ENCODE measurements at regions not wholly inside any gene's neighbourhood (a gene's known extent, or its start where the extent isn't known, plus 50 kb on each side); places are given as distances from the start of the nearest gene placed in this dataset.
"Not testable (repeated sequence)": the region's sequence is repeated elsewhere in the genome, so short reads cannot be mapped to it uniquely, and the experiment has no call there.

DNA sequence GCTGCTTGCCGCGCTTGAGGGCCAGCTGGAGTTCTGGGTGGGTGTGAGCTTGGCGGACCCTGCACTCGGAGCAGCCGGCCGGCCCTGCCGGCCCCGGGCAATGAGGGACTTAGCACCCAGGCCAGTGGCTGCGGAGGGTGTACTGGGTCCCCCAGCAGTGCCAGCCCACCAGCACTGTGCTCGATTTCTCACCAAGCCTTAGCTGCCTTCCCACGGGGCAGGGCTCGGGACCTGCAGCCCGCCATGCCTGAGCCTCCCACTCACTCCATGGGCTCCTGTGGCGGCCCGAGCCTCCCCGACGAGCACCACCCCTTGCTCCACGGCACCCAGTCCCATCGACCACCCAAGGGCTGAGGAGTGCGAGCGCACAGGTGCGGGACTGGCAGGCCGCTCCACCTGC is 341.3 kb upstream of the CNTNAP5 start:
- TF ChIP-seq MXI1 (IDR thresholded peaks at IDR 0.05; ENCODE audit: low read depth, low read length); POLR2AphosphoS5 (IDR thresholded peaks at IDR 0.05; ENCODE audit: low read depth, low read length); RAD21 (IDR thresholded peaks at IDR 0.05; ENCODE audit: low read length); CHD2 (IDR thresholded peaks at IDR 0.05; ENCODE audit: low read length, partially characterized antibody); GATA2 (CRISPR knock-in tag; IDR thresholded peaks at IDR 0.05); FOXM1 (IDR thresholded peaks at IDR 0.05; ENCODE audit: low read depth); EP300 (IDR thresholded peaks at IDR 0.05; ENCODE audit: borderline replicate concordance in 1 of 2, low read depth in 1 of 2, low read length in 1 of 2): not testable (repeated sequence)
- TF ChIP-seq, protein P1, sequence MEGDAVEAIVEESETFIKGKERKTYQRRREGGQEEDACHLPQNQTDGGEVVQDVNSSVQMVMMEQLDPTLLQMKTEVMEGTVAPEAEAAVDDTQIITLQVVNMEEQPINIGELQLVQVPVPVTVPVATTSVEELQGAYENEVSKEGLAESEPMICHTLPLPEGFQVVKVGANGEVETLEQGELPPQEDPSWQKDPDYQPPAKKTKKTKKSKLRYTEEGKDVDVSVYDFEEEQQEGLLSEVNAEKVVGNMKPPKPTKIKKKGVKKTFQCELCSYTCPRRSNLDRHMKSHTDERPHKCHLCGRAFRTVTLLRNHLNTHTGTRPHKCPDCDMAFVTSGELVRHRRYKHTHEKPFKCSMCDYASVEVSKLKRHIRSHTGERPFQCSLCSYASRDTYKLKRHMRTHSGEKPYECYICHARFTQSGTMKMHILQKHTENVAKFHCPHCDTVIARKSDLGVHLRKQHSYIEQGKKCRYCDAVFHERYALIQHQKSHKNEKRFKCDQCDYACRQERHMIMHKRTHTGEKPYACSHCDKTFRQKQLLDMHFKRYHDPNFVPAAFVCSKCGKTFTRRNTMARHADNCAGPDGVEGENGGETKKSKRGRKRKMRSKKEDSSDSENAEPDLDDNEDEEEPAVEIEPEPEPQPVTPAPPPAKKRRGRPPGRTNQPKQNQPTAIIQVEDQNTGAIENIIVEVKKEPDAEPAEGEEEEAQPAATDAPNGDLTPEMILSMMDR (IDR thresholded peaks at IDR 0.05) = not testable (repeated sequence)

Data from SK-N-SH (cell line).